Heart right ventricle (tissue), 16 donors: ENCODE measurements at regions not wholly inside any gene's neighbourhood (a gene's known extent, or its start where the extent isn't known, plus 50 kb on each side); places are given as distances from the start of the nearest gene placed in this dataset.

Experiments used
- ATAC-seq, 8 donors: fragments of 200-7000 bp; cut with Tn5 transposase; one replicate each; pipeline ENCODE4 v1.9.1; 2020; ENCODE audit warnings: mild to moderate bottlenecking in 8 of 8, moderate library complexity in 8 of 8, moderate number of reproducible peaks in 1 of 8
- DNase-seq, 2 donors: peaks; one replicate each; pipeline ENCODE4 v3.0.0-alpha.2; 2020
- H3K27ac ChIP-seq, 10 donors: fragments of 200-600 bp; sonication (generic) in 2 of 10; one replicate each; pipeline versions ENCODE4 v1.5.0 to v1.8.0; 2020 to 2022; ENCODE audit warnings: mild to moderate bottlenecking in 3 of 10
- H3K27me3 ChIP-seq, 7 donors: fragments of 200-600 bp; one replicate each; pipeline ENCODE4 v1.8.0; 2021 to 2022; ENCODE audit warnings: mild to moderate bottlenecking in 2 of 7
- H3K36me3 ChIP-seq, 9 donors: fragments of 200-600 bp; sonication (generic) in 1 of 9; one replicate each; pipeline versions ENCODE4 v1.5.0 to v1.8.0; 2020 to 2022; ENCODE audit warnings: mild to moderate bottlenecking in 2 of 9
- H3K4me1 ChIP-seq, 9 donors: fragments of 200-600 bp; sonication (generic) in 1 of 9; one replicate each; pipeline versions ENCODE4 v1.5.0 to v1.8.0; 2020 to 2022; ENCODE audit warnings: mild to moderate bottlenecking in 4 of 9
- H3K4me3 ChIP-seq, 10 donors: fragments of 200-600 bp; sonication (generic) in 2 of 10; one replicate each; pipeline versions ENCODE4 v1.5.0 to v1.8.0; 2020 to 2022; ENCODE audit warnings: mild to moderate bottlenecking in 7 of 10, moderate library complexity in 2 of 10
- H3K9me3 ChIP-seq, 11 donors: fragments of 200-600 bp in 10 of 11; sonication (generic) in 2 of 11; one replicate each; pipeline versions ENCODE4 v1.5.0 to v1.8.0; 2013 to 2022; ENCODE audit warnings: mild to moderate bottlenecking in 2 of 11, control low read depth in 1 of 11, moderate library complexity in 1 of 11
- CTCF ChIP-seq, 9 donors: fragments of 200-600 bp; sonication (generic) in 2 of 9; IDR thresholded peaks; one replicate each; pipeline versions ENCODE4 v1.5.0 to v1.8.0; 2021 to 2022; ENCODE audit warnings: antibody characterized with exemption in 9 of 9, mild to moderate bottlenecking in 5 of 9, moderate library complexity in 1 of 9
- WGBS, 2 donors: extraction: QIAGEN DNeasy Blood & Tissue Kit; methylation state at CpG; one replicate each; pipeline ENCODE4 v1.1.7; 2013; ENCODE audit warnings: inconsistent platforms in 1 of 2; 5-methylcytosine and 5-hydroxymethylcytosine counted together
- intact Hi-C, 10 donors: fragments of 100-400 bp; cut with DNase I; formaldehyde crosslinking; loops; one replicate each; pipeline versions ENCODE4 v1.11.1 to v1.14.2; 2022
- donor health status: Arrhythmogenic right ventricular cardiomyopathy.
- donor health status: ischemic (EF 13 %, LVEDD 7.1; RV severe dilation, severe dysfunction).
- donor health status: healthy with polysubstance abuse.
- donor health status: DM: no; HTN: yes; CAD: no.
- donor health status: DM: no; HTN: no; CAD: no.
- donor health status: ischemic (EF 25% LVEDD 6.9; RV normal size, moderate dysfunction).
- donor health status: ischemic (EF 25% LVEDD 5.7; RV mildly dilated, moderate dysfunction).
- donor health status: healthy.
- donor health status: DM: yes; HTN: yes; CAD: no.
- donor health status: Ischemic cardiomyopathy.
- donor health status: ischemic (EF 35%, LVEDD 5.7; RV mildly dilated, moderate dysfunction).
- donor health status: nonischemic (EF 11% LVEDD 7.7; RV severe dilation, severe dysfunction).
- donor health status: DM: yes; HTN: yes; CAD: no.
- donor health status: PGD.
- donor health status: ischemic (EF 29% LVEDD 5.4; RV normal size, mild dysfunction).
- donor health status: nonischemic (EF 23%, LVEDD 6.1; RV moderate dilation, normal function).

GRCh38 chr16:60510941-60511340 is 1525.3 kb downstream of the CDH8 start:
- Histone ChIP-seq H3K36me3 (no peaks in the 10 kb centered on the region), H3K9me3 (peaks cover 0 to 6% (median 0%) of the 10 kb centered on the region in 11 donors), H3K4me3 (no peak overlapping the region), H3K27me3 (no peaks in the 10 kb centered on the region), H3K27ac (no peak overlapping the region), H3K4me1 (no peaks in the 10 kb centered on the region)
- no peak for TF ChIP-seq CTCF (IDR thresholded peaks at IDR 0.05)
- ATAC-seq (no peak), DNase-seq (no peak)
- 80 to 90% methylated on average over 3 of the region's 3 CpGs for WGBS, 2 donors
- intact Hi-C loops: no loop called here

GRCh38 chr16:60510208-60510607 is 1526.0 kb downstream of the CDH8 start:
- H3K27me3 ChIP-seq: no peaks in the 10 kb centered on the region
- H3K36me3 ChIP-seq: no peaks in the 10 kb centered on the region
- intact Hi-C loops: no loop called here
- H3K27ac ChIP-seq: no peak overlapping the region
- H3K9me3 ChIP-seq: no peaks in the 10 kb centered on the region
- no peak overlapping the region for H3K4me3 ChIP-seq
- DNase-seq: no peak
- no peaks in the 10 kb centered on the region for H3K4me1 ChIP-seq
- no peak for TF ChIP-seq CTCF (IDR thresholded peaks at IDR 0.05)
- whole genome bisulfite sequencing, 2 donors: 80 to 81% methylated on average over 1 of the region's 1 CpG
- no peak for ATAC-seq

GRCh38 chr16:60491273-60491672 is 1545.0 kb downstream of the CDH8 start:
- DNase-seq: no peak
- 60% methylated on average over 3 of the region's 3 CpGs for WGBS, 2 donors
- Histone ChIP-seq H3K4me3 (no peak overlapping the region), H3K9me3 (no peaks in the 10 kb centered on the region), H3K27ac (no peak overlapping the region), H3K4me1 (no peaks in the 10 kb centered on the region), H3K27me3 (no peaks in the 10 kb centered on the region), H3K36me3 (no peaks in the 10 kb centered on the region)
- ATAC-seq: no peak
- intact Hi-C loops: no loop called here
- TF ChIP-seq CTCF (IDR thresholded peaks at IDR 0.05): no peak

GRCh38 chr16:60485872-60486489 is 1550.3 kb downstream of the CDH8 start:
- no peaks in the 10 kb centered on the region for H3K4me1 ChIP-seq
- DNase-seq (no peak), ATAC-seq (no peak)
- H3K36me3 ChIP-seq: no peaks in the 10 kb centered on the region
- TF ChIP-seq CTCF (IDR thresholded peaks at IDR 0.05): no peak
- no peaks in the 10 kb centered on the region for H3K27me3 ChIP-seq
- no peak overlapping the region for H3K4me3 ChIP-seq
- 68 to 79% methylated on average over 1 of the region's 1 CpG for WGBS, 2 donors
- H3K9me3 ChIP-seq: no peaks in the 10 kb centered on the region
- no peak overlapping the region for H3K27ac ChIP-seq
- intact Hi-C loops: no loop called here
